GM19351 (cell line): ENCODE measurements at regions not wholly inside any gene's neighbourhood (a gene's known extent, or its start where the extent isn't known, plus 50 kb on each side); places are given as distances from the start of the nearest gene placed in this dataset.
"Not testable (repeated sequence)": the region's sequence is repeated elsewhere in the genome, so short reads cannot be mapped to it uniquely, and the experiment has no call there.

Experiments used
- ATAC-seq: cut with Tn5 transposase; IDR thresholded peaks from one replicate; pipeline ENCODE4 v1.9.1; 2021; ENCODE audit warnings: mild to moderate bottlenecking, moderate library complexity; ENCODE audit not compliant: unreplicated experiment

- ATAC-seq, result no peak
These were observed 94.9 kb downstream of the LYZL2 start for GRCh38 chr10:30534465-30535144.

DNA sequence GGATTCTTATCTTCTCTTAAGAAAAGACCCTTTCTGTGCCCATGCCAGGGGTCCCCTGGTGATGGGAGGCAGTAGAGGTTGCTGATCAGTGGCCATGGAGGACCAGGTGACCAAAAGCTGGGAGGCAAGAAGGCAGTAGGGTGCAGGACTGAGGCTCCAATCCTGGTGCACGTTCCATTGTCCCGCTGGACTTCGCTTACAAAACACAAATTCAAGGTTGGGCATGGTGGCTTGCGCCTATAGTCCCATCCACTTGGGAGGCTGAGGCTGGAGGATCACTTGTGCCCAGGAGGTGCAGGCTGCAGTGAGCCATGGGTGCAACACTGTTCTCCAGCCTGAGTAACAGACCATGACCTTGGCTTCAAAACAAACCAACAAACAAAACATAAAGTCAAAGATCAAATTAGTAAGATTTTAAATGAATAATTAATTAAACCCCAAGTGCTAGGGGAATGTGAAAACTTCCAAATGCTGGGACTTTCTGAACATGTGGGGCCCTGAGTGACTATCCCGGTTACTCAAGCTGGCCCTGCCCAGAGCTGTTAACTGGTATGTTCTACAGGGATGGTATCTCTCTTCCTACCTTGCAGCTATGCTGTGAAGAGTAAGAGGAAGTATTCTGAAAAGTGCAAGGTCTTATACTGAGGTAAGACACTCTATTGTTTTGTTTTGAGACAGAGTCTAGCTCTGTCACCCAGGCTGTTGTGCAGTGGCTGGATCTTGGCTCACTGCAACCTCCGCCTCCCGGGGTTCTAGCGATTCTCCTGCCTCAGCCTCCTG, 97.6 kb downstream of the LYZL2 start:
- ATAC-seq, result no peak

GRCh38 chr10:30529373-30529998, 95.5 kb downstream of the MAP3K8 start:
- ATAC-seq, result peak; percentile 75

DNA sequence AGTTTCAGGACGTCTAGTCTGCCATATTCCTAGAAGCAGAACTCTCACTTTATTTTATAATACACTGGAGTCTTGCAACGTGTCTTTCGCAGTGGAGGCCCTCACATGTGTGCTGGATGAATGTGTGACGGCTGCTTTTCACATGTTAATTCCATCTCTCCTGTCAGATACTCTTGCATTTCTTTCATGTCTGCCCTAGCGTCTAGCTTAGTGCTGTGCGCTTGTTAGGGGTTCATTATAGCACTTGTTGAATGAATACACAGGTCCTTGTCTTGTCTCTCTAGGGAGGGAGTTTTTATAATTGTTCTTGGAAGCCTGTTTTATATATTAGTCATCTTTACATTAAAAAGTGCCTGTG, 94.4 kb downstream of the MAP3K8 start:
- no peak for ATAC-seq

GRCh38 chr10:30527623-30528428, 93.8 kb downstream of the MAP3K8 start:
- no peak for ATAC-seq

DNA sequence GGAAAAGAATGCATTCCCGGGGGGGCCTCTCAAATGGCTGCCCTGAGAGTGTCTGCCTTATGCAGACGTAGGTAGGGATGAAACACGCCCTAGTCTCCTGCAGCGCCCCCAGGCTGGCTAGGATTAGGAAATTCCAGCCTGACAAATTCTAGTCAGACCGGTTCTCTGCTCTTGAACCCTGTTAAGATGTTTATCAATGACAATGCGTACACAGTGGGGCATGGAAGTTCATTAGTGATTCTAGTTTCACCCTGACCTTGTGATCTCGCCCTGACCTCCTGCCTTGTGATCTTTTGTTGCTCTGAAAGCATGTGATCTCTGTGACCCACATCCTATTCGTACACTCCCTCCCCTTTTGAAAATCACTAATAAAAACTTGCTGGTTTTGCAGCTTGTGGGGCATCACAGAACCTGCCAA, 88.7 kb downstream of the MAP3K8 start:
- ATAC-seq, result not testable (repeated sequence)

DNA sequence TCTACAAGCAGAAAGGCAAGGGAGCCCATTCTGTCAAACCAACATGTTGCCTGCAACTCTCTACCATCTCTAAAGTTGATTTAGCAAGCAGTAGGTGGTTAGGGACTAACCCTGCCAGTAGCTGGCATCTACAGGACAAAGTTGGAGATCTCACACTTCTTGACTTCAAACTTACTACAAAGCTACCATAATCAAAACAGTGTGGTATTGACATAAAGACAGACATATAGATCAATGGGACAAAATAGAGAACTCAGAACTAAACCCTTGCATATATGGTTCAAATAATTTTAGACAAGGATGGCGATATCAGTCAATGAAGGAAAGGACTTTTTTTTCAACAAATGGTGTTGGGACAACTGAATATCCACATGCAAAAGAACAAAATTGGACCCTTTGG, 84.9 kb downstream of the MAP3K8 start:
- ATAC-seq, result no peak
